K562 (cell line): ENCODE measurements at regions not wholly inside any gene's neighbourhood (a gene's known extent, or its start where the extent isn't known, plus 50 kb on each side); places are given as distances from the start of the nearest gene placed in this dataset.

Experiments
- BCL6 ChIP-seq: fragments of 250-450 bp; sonication (Bioruptor Pico); IDR thresholded peaks from 2 replicates; pipeline ENCODE4 v1.4.0; 2020
- COPS2 ChIP-seq: fragments of 450-650 bp; conservative IDR thresholded peaks from 2 replicates; pipeline ENCODE4 v1.6.1; 2016; ENCODE audit warnings: mild to moderate bottlenecking, moderate library complexity
- MAFG ChIP-seq: fragments of 450-650 bp; conservative IDR thresholded peaks from 2 replicates; pipeline ENCODE4 v1.6.1; 2016; ENCODE audit warnings: missing genetic modification characterization, missing compliant biosample characterization
- NR2F6 ChIP-seq: fragments of 450-650 bp; formaldehyde crosslinking; IDR thresholded peaks from 2 replicates; pipeline ENCODE4 v1.4.0; 2020; ENCODE audit warnings: mild to moderate bottlenecking
- POLR3G ChIP-seq: IDR thresholded peaks from 2 replicates; pipeline ENCODE4 v1.6.1; 2011; ENCODE audit not compliant: insufficient read length, insufficient replicate concordance; ENCODE audit errors: extremely low read depth
- RAD51 ChIP-seq: fragments of 450-650 bp; IDR thresholded peaks from 2 replicates; pipeline ENCODE4 v1.7.1; 2016; ENCODE audit warnings: low read depth, mild to moderate bottlenecking, borderline replicate concordance
- SNIP1 ChIP-seq: fragments of 450-650 bp; IDR thresholded peaks from 2 replicates; pipeline ENCODE4 v1.7.1; 2017; ENCODE audit warnings: low read depth, mild to moderate bottlenecking
- TAL1 ChIP-seq: fragments of 450-650 bp; IDR thresholded peaks from 2 replicates; pipeline ENCODE4 v1.6.1; 2016; ENCODE audit warnings: mild to moderate bottlenecking
- TCF15 ChIP-seq: fragments of 250-450 bp; sonication (Bioruptor Pico); IDR thresholded peaks from 2 replicates; pipeline ENCODE4 v1.8.0; 2022; ENCODE audit warnings: moderate library complexity, mild to moderate bottlenecking, inconsistent platforms
- ZNF780A ChIP-seq: fragments of 250-450 bp; sonication (Bioruptor Pico); IDR thresholded peaks from 2 replicates; pipeline ENCODE4 v1.5.0; 2021; ENCODE audit warnings: mild to moderate bottlenecking
- TF ChIP-seq, protein P1 (sequence below): sonication (generic); formaldehyde crosslinking; IDR thresholded peaks from 2 replicates; pipeline ENCODE4 v1.5.0; 2020; ENCODE audit warnings: missing genetic modification reagents
- TF ChIP-seq, protein P2 (sequence below): fragments of 250-450 bp; sonication (Bioruptor Pico); IDR thresholded peaks from 2 replicates; pipeline ENCODE4 v1.9.0; 2021; ENCODE audit warnings: mild to moderate bottlenecking, inconsistent platforms
- TF ChIP-seq, protein P3 (sequence below): fragments of 450-650 bp; IDR thresholded peaks from 2 replicates; pipeline ENCODE4 v1.6.1; 2014; ENCODE audit warnings: low read depth, mild to moderate bottlenecking, moderate library complexity, borderline replicate concordance

GRCh38 chr3:72022027-72022426 lies 237.1 kb upstream of the PROK2 start (continued):
- TF ChIP-seq, protein P1, sequence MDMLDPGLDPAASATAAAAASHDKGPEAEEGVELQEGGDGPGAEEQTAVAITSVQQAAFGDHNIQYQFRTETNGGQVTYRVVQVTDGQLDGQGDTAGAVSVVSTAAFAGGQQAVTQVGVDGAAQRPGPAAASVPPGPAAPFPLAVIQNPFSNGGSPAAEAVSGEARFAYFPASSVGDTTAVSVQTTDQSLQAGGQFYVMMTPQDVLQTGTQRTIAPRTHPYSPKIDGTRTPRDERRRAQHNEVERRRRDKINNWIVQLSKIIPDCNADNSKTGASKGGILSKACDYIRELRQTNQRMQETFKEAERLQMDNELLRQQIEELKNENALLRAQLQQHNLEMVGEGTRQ (CRISPR knock-in tag): peak; percentile 58
- peak; percentile 38; the same call in 1 of the 2 replicates for TF ChIP-seq TAL1
- no peak for TF ChIP-seq MAFG (tag)
- no peak for TF ChIP-seq COPS2
- TF ChIP-seq, protein P2, sequence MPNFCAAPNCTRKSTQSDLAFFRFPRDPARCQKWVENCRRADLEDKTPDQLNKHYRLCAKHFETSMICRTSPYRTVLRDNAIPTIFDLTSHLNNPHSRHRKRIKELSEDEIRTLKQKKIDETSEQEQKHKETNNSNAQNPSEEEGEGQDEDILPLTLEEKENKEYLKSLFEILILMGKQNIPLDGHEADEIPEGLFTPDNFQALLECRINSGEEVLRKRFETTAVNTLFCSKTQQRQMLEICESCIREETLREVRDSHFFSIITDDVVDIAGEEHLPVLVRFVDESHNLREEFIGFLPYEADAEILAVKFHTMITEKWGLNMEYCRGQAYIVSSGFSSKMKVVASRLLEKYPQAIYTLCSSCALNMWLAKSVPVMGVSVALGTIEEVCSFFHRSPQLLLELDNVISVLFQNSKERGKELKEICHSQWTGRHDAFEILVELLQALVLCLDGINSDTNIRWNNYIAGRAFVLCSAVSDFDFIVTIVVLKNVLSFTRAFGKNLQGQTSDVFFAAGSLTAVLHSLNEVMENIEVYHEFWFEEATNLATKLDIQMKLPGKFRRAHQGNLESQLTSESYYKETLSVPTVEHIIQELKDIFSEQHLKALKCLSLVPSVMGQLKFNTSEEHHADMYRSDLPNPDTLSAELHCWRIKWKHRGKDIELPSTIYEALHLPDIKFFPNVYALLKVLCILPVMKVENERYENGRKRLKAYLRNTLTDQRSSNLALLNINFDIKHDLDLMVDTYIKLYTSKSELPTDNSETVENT (CRISPR knock-in tag): no peak
- no peak for TF ChIP-seq NR2F6 (CRISPR knock-in tag)
- TF ChIP-seq POLR3G: no peak
- no peak for TF ChIP-seq TCF15 (CRISPR knock-in tag)
- no peak for TF ChIP-seq BCL6 (CRISPR knock-in tag)
- TF ChIP-seq SNIP1: no peak
- no peak for TF ChIP-seq ZNF780A
- TF ChIP-seq, protein P3, sequence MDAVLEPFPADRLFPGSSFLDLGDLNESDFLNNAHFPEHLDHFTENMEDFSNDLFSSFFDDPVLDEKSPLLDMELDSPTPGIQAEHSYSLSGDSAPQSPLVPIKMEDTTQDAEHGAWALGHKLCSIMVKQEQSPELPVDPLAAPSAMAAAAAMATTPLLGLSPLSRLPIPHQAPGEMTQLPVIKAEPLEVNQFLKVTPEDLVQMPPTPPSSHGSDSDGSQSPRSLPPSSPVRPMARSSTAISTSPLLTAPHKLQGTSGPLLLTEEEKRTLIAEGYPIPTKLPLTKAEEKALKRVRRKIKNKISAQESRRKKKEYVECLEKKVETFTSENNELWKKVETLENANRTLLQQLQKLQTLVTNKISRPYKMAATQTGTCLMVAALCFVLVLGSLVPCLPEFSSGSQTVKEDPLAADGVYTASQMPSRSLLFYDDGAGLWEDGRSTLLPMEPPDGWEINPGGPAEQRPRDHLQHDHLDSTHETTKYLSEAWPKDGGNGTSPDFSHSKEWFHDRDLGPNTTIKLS: no peak
- peak; percentile 53; the same call in 1 of the 2 replicates for TF ChIP-seq RAD51
- TF ChIP-seq, all 486 proteins: peak for 8
